ENCODE measurements at regions not wholly inside any gene's neighbourhood (a gene's known extent, or its start where the extent isn't known, plus 50 kb on each side); places are given as distances from the start of the nearest gene placed in this dataset.
A peak's percentile ranks its signal among the peaks of the same experiment; 100 is the strongest.

GRCh38 chr15:97648728-97649127, 311.8 kb upstream of the ARRDC4 start:
- no peak overlapping the region for H3K4me3 ChIP-seq
- H3K36me3 ChIP-seq: no peaks in the 10 kb centered on the region
- no peak for DNase-seq (ENCODE audit: low spot score in 2 of 2)
- intact Hi-C loops (cut with DNase I): no loop called here
- no peaks in the 10 kb centered on the region for H3K9me3 ChIP-seq
- no peak for TF ChIP-seq CTCF (IDR thresholded peaks at IDR 0.05)
- H3K4me1 ChIP-seq: no peaks in the 10 kb centered on the region
- H3K27me3 ChIP-seq: no peaks in the 10 kb centered on the region
- no peak overlapping the region for H3K27ac ChIP-seq

GRCh38 chr15:97652041-97652440, 308.5 kb upstream of the ARRDC4 start:
- intact Hi-C loops (cut with DNase I): loop anchor here (10.0 kb wide), 1 partner anchor 57 kb away; no protein-coding TSS in a partner anchor
- no peaks in the 10 kb centered on the region for H3K4me1 ChIP-seq
- no peak for TF ChIP-seq CTCF (IDR thresholded peaks at IDR 0.05)
- no peak overlapping the region for H3K27ac ChIP-seq
- no peaks in the 10 kb centered on the region for H3K36me3 ChIP-seq
- H3K27me3 ChIP-seq: no peaks in the 10 kb centered on the region
- H3K4me3 ChIP-seq: no peak overlapping the region
- H3K9me3 ChIP-seq: no peaks in the 10 kb centered on the region
- DNase-seq (ENCODE audit: low spot score in 2 of 2): no peak

- intact Hi-C loops (cut with DNase I): loop anchor here (10.0 kb wide), 1 partner anchor 58 kb away; no protein-coding TSS in a partner anchor
- no peaks in the 10 kb centered on the region for H3K4me1 ChIP-seq
- H3K27ac ChIP-seq: no peak overlapping the region
- DNase-seq (ENCODE audit: low spot score in 2 of 2): no peak
- H3K27me3 ChIP-seq: no peaks in the 10 kb centered on the region
- H3K9me3 ChIP-seq: no peaks in the 10 kb centered on the region
- no peaks in the 10 kb centered on the region for H3K36me3 ChIP-seq
- no peak for TF ChIP-seq CTCF (IDR thresholded peaks at IDR 0.05)
- H3K4me3 ChIP-seq: peak overlapping the region in 1 of 2 donors; percentile 5
Measured at GRCh38 chr15:97652700-97653167, 307.8 kb upstream of the ARRDC4 start.

- H3K36me3 ChIP-seq: no peaks in the 10 kb centered on the region
- intact Hi-C loops (cut with DNase I): loop anchor here (10.0 kb wide), 1 partner anchor 59 kb away; no protein-coding TSS in a partner anchor
- H3K27me3 ChIP-seq: no peaks in the 10 kb centered on the region
- no peak for TF ChIP-seq CTCF (IDR thresholded peaks at IDR 0.05)
- H3K27ac ChIP-seq: no peak overlapping the region
- no peaks in the 10 kb centered on the region for H3K9me3 ChIP-seq
- no peak for DNase-seq (ENCODE audit: low spot score in 2 of 2)
- no peak overlapping the region for H3K4me3 ChIP-seq
- H3K4me1 ChIP-seq: no peaks in the 10 kb centered on the region
Measured at GRCh38 chr15:97653896-97654295, 306.6 kb upstream of the ARRDC4 start.

GRCh38 chr15:97654481-97655076, 305.9 kb upstream of the ARRDC4 start:
- Histone ChIP-seq H3K9me3 (no peaks in the 10 kb centered on the region), H3K4me1 (no peaks in the 10 kb centered on the region), H3K27ac (no peak overlapping the region), H3K4me3 (no peak overlapping the region), H3K27me3 (no peaks in the 10 kb centered on the region), H3K36me3 (no peaks in the 10 kb centered on the region)
- no peak for TF ChIP-seq CTCF (IDR thresholded peaks at IDR 0.05)
- intact Hi-C loops (cut with DNase I): loop anchor here (10.0 kb wide), 1 partner anchor 60 kb away; no protein-coding TSS in a partner anchor
- no peak for DNase-seq (ENCODE audit: low spot score in 2 of 2)
